ENCODE measurements at regions not wholly inside any gene's neighbourhood (a gene's known extent, or its start where the extent isn't known, plus 50 kb on each side); places are given as distances from the start of the nearest gene placed in this dataset.

DNA sequence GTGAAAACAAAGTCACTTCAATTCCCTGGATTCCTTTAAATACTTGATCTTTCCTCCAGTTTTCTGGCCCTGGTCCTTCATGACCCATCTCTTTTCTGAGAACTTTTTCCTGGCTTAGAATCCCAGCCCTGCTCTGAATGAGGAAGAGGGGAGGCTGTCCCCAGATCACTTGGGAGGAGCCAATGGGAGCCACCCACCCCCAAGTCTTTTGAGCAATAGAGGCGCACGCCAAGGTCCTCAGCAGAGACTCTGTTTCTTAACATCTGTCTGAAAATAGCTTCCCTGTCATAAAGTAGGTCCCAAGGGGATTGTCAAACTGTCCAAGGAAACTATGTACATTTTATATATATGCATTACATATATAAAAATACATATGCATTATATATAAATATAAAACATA, 126.8 kb downstream of the ADRA2A start:
- POLR2A ChIA-PET = no interaction called here

DNA sequence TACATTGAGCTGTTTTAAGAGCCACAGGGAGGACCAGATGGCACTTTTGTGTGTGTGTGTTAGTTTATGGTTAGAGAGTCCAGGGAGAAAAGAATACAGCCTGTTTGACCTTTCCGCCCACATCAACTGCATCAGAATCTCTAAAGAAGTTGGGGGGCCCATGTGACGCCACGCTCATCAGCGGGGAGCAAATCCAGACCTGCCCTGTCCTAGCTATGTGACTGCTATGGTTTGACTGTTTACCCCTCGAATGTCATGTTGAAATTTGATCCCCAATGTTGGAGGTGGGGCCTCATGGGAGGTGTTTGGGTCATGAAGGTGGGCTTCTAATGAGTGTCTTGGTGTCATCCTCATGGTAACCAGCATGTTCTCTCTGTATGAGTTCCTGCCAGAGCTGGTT, 128.0 kb downstream of the ADRA2A start:
- ChIA-PET CTCF (interaction anchor here (0.5 to 1.1 kb wide), 2 partner anchors 14 to 29 kb away, joined by 3 read pairs; no protein-coding TSS in a partner anchor), POLR2A (no interaction called here)
- FAIRE-seq = no peak
- Histone ChIP-seq H3K4me2 (no peak overlapping the region), H3K4me1 (no peaks in the 10 kb centered on the region), H3K27ac (no peak overlapping the region), H3K9me3 (no peaks in the 10 kb centered on the region), H3K4me3 (no peak overlapping the region)
- no peak for TF ChIP-seq RCOR1 (IDR thresholded peaks at IDR 0.05; ENCODE audit: low read depth, low read length)
- TF ChIP-seq ZC3H11A (IDR thresholded peaks at IDR 0.05) = no peak
- TF ChIP-seq ELK1 (IDR thresholded peaks at IDR 0.05; ENCODE audit: low read depth, low read length) = no peak
- no peak for TF ChIP-seq BCL3 (IDR thresholded peaks at IDR 0.05)
- no peak for TF ChIP-seq CHD2 (IDR thresholded peaks at IDR 0.05; ENCODE audit: low read length, partially characterized antibody)
- TF ChIP-seq ZSCAN20 (CRISPR knock-in tag; IDR thresholded peaks at IDR 0.05) = no peak
- no peak for TF ChIP-seq SREBF2 (IDR thresholded peaks at IDR 0.05)
- TF ChIP-seq RNF2 (IDR thresholded peaks at IDR 0.05; ENCODE audit: borderline replicate concordance, low read depth) = no peak
- TF ChIP-seq MAFK (IDR thresholded peaks at IDR 0.05; ENCODE audit: partially characterized antibody) = no peak
- no peak for TF ChIP-seq BHLHE40 (IDR thresholded peaks at IDR 0.05; ENCODE audit: low read depth, low read length)
- no peak for TF ChIP-seq JUN (IDR thresholded peaks at IDR 0.05)
- no peak for TF ChIP-seq NPAS2 (CRISPR knock-in tag; IDR thresholded peaks at IDR 0.05; ENCODE audit: borderline replicate concordance)
- TF ChIP-seq HDAC2 (IDR thresholded peaks at IDR 0.05) = no peak
- TF ChIP-seq E2F6 (IDR thresholded peaks at IDR 0.05; ENCODE audit: borderline replicate concordance, low read depth) = no peak
- WGBS (ENCODE audit: missing lambda C conversion rate) = 3% methylated on average over 5 of the region's 5 CpGs
- no peak for ATAC-seq
- no peak for DNase-seq (ENCODE audit: low read depth in 1 of 2, low spot score in 1 of 2)

More for the DNA sequence above, 126.8 kb downstream of the ADRA2A start:
- DNase-seq (ENCODE audit: low read depth in 1 of 2, low spot score in 1 of 2) (no peak), ATAC-seq (no peak), FAIRE-seq (no peak)
- no peak overlapping the region for H3K4me3 ChIP-seq
- CTCF ChIA-PET = interaction anchor here (1.1 kb wide), 1 partner anchor 15 kb away, joined by 3 read pairs; no protein-coding TSS in a partner anchor
- H3K9me3 ChIP-seq = no peaks in the 10 kb centered on the region
- H3K4me1 ChIP-seq = no peaks in the 10 kb centered on the region
- TF ChIP-seq NPAS2 (CRISPR knock-in tag; IDR thresholded peaks at IDR 0.05; ENCODE audit: borderline replicate concordance) = no peak
- no peak for TF ChIP-seq ESRRA (IDR thresholded peaks at IDR 0.05; ENCODE audit: borderline replicate concordance, low read length)
- TF ChIP-seq KDM5A (IDR thresholded peaks at IDR 0.05) = no peak
- no peak for TF ChIP-seq ZFP36 (IDR thresholded peaks at IDR 0.05; ENCODE audit: borderline replicate concordance, partially characterized antibody)
- TF ChIP-seq CEBPB (IDR thresholded peaks at IDR 0.05) = no peak
- TF ChIP-seq, protein P1, sequence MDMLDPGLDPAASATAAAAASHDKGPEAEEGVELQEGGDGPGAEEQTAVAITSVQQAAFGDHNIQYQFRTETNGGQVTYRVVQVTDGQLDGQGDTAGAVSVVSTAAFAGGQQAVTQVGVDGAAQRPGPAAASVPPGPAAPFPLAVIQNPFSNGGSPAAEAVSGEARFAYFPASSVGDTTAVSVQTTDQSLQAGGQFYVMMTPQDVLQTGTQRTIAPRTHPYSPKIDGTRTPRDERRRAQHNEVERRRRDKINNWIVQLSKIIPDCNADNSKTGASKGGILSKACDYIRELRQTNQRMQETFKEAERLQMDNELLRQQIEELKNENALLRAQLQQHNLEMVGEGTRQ (IDR thresholded peaks at IDR 0.05) = no peak
- TF ChIP-seq KDM1A (IDR thresholded peaks at IDR 0.05; ENCODE audit: low read depth) = no peak
- no peak for TF ChIP-seq FOXS1 (CRISPR knock-in tag; IDR thresholded peaks at IDR 0.05)
- no peak for TF ChIP-seq HOXB5 (CRISPR knock-in tag; IDR thresholded peaks at IDR 0.05)
- no peak for TF ChIP-seq ZSCAN20 (CRISPR knock-in tag; IDR thresholded peaks at IDR 0.05)
- no peak for TF ChIP-seq CBX8 (IDR thresholded peaks at IDR 0.05)
- no peak overlapping the region for H3K27ac ChIP-seq
- 35% methylated on average over 2 of the region's 2 CpGs for WGBS (ENCODE audit: missing lambda C conversion rate)
- H3K4me2 ChIP-seq = no peak overlapping the region

GRCh38 chr10:111206521-111206920, 129.7 kb downstream of the ADRA2A start:
- CTCF ChIA-PET = no interaction called here
- ATAC-seq = no peak
- FAIRE-seq = no peak

More at GRCh38 chr10:111206521-111206920, 129.7 kb downstream of the ADRA2A start:
- TF ChIP-seq RAD21 (conservative IDR thresholded peaks at IDR 0.05 in 1 of 2, IDR thresholded peaks at IDR 0.05 in 1 of 2) (no peak), CBX2 (IDR thresholded peaks at IDR 0.05; ENCODE audit: borderline replicate concordance, low read depth) (no peak), HOXB13 (CRISPR knock-in tag; IDR thresholded peaks at IDR 0.05; ENCODE audit: low read depth) (no peak), MYC (IDR thresholded peaks at IDR 0.05; ENCODE audit: borderline replicate concordance, low read length) (no peak), ZNF302 (CRISPR knock-in tag; IDR thresholded peaks at IDR 0.05) (no peak), EP300 (IDR thresholded peaks at IDR 0.05) (no peak)
- POLR2A ChIA-PET = no interaction called here
- H3K4me2 ChIP-seq = no peak overlapping the region
- H3K9me3 ChIP-seq = no peaks in the 10 kb centered on the region
- DNase-seq (ENCODE audit: low read depth in 1 of 2, low spot score in 1 of 2) = no peak
- no peaks in the 10 kb centered on the region for H3K4me1 ChIP-seq
- H3K4me3 ChIP-seq = no peak overlapping the region
- no peak overlapping the region for H3K27ac ChIP-seq
